GM19025 (cell line): ENCODE measurements at regions not wholly inside any gene's neighbourhood (a gene's known extent, or its start where the extent isn't known, plus 50 kb on each side); places are given as distances from the start of the nearest gene placed in this dataset.
"Not testable (repeated sequence)": the region's sequence is repeated elsewhere in the genome, so short reads cannot be mapped to it uniquely, and the experiment has no call there.

Source experiments
- ATAC-seq: cut with Tn5 transposase; IDR thresholded peaks from one replicate; pipeline ENCODE4 v1.9.1; 2021; ENCODE audit warnings: mild to moderate bottlenecking, low read depth, moderate library complexity; ENCODE audit not compliant: unreplicated experiment

- no peak for ATAC-seq
Observed at GRCh38 chr3:150140614-150141321, 170.1 kb upstream of the PFN2 start.

DNA sequence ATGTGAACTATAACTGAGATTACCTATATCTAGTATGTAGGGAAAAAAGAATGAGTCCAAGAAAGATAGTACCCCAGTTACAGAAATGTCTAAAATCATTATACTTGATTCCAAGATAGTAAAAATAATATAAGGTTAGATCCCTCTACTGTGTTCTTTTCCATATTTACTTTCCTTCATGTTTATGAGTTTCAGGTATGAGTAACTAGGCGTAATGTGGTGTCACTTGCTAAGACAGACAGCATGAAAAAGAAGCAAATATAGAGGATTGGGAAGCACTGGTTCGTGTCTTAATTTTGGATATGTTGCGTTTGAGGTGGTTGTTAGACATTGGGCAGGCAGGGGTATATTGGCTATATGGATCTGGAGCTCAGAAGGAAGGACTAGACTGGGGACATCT lies 168.1 kb upstream of the PFN2 start:
- ATAC-seq: no peak

DNA sequence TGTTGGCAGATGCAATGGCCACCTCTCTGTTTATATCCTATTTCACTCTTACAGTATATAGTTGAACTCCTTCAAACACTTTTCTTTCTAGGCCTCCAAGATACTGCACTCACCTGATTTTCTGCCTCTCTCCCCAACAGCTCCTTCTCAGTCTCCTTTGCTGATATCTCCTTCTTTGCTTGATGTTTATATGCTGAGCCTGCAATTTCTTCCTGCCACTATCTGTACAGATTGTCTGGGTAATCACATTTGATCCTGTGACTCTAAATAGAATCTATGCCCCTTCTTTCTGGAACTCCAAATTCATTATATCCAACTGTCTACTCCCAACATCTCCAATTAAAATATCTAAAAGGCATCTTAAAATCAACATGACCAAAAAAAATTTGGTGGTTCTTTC lies 165.5 kb upstream of the PFN2 start:
- no peak for ATAC-seq

- ATAC-seq: no peak
Observed at GRCh38 chr3:150135287-150135721, 164.6 kb upstream of the PFN2 start.

GRCh38 chr3:150133293-150133692 lies 162.6 kb upstream of the PFN2 start:
- no peak for ATAC-seq

- no peak for ATAC-seq
Observed at GRCh38 chr3:150132101-150132749, 161.5 kb upstream of the PFN2 start.

- ATAC-seq: no peak
Observed at GRCh38 chr3:150131663-150132062, 161.0 kb upstream of the PFN2 start.

GRCh38 chr3:150130404-150131100 lies 159.9 kb upstream of the PFN2 start:
- ATAC-seq: no peak

DNA sequence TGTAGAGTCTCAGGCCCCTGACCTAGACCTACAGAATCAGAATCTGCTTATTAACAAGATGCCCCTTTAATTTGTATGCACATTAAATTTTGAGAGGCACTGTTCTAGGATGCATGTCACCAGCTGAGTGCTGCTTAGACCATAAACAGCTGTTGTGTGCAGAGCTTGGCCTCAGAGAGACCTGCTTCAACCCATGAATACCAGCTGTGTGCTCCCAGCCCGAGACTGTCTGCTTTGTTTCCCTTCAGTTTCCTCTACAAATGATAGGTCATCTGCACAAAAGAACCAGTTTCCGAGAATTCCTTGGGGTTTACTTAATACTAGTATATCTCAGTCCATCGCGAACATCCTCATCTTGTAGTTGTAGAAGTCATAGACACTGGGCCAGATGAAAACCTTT lies 158.5 kb upstream of the PFN2 start:
- no peak for ATAC-seq

DNA sequence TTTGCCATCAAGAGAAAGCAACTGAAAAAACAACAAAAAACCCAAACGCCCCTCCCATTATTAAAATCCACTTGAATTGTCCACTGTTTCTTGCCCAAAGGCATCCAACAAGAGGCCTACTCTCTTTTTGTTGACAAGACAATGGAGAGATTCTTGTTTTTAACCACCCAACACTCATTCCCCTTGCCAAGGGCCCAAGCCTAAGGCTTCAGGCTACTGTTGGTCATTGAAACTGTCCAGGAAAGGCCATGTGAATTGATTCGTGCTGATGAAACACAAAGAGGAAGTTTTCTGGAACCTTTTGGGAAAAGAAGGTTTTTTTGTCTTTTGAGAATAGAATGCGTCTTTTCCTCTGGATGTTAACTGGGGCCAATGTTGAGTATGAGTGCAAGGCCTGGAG lies 157.4 kb upstream of the PFN2 start:
- ATAC-seq: no peak

DNA sequence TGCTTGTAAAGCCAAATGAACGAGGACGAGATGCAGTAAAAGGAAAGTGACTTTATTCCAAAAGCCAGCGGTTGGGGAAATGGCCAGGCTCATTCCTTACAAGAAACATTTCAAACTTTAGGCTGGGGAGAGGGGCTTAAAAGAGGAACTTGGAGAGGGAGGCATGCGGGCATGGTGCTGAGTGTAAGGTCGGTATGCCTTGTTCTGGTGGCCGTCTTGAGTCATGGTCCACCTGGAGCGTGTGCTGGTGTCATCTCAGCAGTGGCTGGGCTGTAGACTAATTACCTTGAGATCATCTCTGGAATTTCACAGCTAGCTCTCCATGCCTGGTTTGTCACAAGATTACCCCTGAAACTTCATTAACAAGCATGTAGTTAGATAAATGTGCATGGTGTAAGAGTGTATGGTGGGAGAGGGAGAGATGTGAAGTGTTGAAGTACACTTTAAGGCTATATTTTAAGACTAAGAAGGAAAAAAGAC lies 156.4 kb upstream of the PFN2 start:
- no peak for ATAC-seq

DNA sequence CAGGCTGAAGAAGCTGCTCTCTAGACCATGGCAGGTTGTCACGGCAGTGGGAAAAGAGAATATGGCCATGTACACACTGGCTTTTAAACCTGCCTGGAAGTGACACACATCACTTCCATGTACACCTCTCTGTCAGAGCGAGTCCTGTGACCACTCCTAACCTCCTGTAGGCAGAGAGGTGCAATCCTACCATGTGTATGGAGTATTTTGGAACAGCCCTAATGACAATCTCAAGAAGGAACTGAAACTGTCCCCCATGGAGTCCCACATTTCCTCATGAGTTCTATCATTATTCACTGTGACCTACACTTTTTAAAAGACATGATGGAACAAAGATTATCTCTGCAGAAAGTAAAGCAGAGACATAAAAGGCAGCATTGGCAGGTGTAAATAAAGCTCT lies 153.4 kb upstream of the PFN2 start:
- ATAC-seq: no peak

GRCh38 chr3:150123249-150123648 lies 152.6 kb upstream of the PFN2 start:
- not testable (repeated sequence) for ATAC-seq

DNA sequence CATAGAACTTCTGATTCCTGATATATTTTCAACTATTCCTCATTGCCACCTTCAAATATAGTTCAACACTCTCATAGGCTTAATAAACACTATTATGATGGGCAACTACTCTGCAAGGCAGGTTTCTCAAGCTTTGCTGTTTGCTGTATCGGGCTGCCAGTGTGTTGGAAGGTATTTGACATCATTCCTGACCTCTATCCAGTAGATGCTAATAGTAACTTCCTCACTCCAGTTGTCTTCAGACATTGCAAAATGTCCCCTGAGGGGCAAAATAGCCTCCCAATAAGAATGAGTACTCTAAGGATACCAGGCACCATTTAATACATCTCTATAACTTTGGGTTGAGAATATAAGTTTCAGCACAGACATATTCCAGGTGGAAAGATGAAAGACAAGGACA lies 147.5 kb upstream of the PFN2 start:
- ATAC-seq: no peak

DNA sequence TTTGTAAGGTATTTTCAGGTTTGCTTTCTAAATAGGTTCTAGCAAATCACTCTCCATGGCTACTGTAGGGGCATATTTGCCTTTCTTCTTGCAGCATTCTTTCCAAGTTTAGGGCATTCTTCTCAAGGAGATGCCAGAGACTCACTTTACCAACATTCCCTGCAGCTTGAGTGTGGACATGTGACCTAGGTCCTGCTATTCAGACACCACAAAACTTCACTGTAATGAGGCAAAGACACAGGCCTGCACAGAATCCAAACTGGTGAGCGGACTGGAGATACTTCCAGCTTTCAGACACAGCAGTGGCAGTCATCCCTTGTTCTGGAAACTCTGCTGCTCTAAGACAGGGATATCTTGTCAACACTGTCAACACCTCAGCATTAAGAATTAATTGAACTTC lies 146.4 kb upstream of the PFN2 start:
- ATAC-seq: no peak

DNA sequence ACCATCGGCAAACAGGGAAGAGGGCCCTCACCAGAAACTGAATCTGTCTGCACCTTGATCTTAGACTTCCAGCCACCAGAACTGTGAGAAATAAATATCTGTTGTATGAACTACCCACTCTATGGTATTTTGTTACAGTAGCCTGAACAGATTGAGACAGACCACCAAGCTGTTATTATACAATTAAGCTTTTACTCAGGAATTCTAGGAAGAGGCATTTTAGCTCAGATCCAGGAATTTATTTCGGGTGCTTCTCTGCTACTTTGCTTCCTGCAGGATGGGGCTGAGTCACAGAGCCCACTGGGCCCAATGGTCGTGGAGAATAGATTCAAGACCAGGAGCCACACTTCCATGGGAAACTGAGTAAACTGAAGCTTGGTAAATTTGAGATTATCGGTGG lies 145.5 kb upstream of the PFN2 start:
- no peak for ATAC-seq

- peak; percentile 79 for ATAC-seq
Observed at GRCh38 chr3:150114873-150115540, 144.3 kb upstream of the PFN2 start.

DNA sequence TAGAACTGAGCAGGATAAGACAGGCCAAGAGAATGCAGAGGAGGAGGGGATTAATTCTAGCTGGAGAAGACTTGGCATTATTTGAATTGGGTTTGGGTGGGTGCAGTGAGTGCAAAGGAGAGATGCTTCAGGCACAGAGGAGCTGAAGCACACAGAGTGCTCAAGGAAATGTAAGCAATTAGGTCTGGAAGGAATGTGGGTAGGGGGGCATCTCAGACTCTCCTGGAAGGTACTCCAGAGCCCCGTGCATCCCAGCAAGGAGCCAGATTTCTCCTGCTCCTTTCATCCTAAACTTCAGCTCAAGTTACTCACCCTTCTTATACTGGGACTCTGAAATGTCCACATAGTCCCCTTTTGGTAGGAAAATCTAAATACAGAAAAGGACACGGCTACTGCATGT lies 143.6 kb upstream of the PFN2 start:
- no peak for ATAC-seq

DNA sequence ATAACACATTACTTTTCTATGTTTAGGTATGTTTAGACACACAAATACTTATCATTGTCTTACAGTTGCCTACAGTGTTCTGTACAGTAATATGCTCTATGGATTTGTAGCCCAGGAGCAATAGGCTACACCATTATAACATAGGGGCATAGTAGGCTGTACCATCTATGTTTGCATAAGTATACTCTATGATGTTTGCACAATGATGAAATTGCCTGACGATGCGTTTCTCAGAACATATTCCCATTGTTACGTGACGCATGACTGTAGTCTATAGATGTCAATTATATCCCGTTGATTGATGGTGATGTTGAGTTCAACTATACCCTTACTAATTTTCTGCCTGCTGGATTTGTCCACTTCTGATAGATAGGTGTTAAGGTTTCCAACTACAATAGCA lies 139.4 kb upstream of the PFN2 start:
- ATAC-seq: no peak

GRCh38 chr3:150107429-150108175 lies 136.9 kb upstream of the PFN2 start:
- ATAC-seq: no peak
